NCI-H1694 treated with DMSO at 0.1 percent for 48 hours (cell line): ENCODE measurements at regions not wholly inside any gene's neighbourhood (a gene's known extent, or its start where the extent isn't known, plus 50 kb on each side); places are given as distances from the start of the nearest gene placed in this dataset.

Experiments used
- DNase-seq: peaks from one replicate; lab custom pipeline; 2025; lab: John Stamatoyannopoulos, UW

- no peak for DNase-seq
Measured at GRCh38 chr7:15751191-15751701, 64.8 kb upstream of the MEOX2 start.

DNA sequence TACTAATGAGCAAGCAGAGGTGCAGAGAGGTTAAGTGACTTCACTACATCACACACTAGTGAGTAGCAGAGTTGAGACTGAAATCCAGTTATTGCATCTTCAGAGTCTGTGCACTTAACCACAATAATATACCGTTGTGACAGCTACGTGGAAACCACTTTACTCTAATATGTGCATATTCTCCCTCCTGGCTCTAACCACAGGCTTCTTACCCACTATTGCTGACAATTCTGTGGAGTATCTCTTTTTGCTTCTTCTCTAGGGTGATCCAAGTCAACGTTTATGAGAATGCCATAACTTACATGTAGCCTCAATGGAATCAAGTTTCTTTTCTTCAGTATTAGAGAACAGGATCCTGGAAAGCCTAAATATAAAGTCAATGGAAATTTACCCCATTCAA lies 64.2 kb upstream of the MEOX2 start:
- DNase-seq, result no peak

GRCh38 chr7:15749631-15750030 lies 63.1 kb upstream of the MEOX2 start:
- DNase-seq, result no peak

GRCh38 chr7:15747712-15748111 lies 61.2 kb upstream of the MEOX2 start:
- no peak for DNase-seq

DNA sequence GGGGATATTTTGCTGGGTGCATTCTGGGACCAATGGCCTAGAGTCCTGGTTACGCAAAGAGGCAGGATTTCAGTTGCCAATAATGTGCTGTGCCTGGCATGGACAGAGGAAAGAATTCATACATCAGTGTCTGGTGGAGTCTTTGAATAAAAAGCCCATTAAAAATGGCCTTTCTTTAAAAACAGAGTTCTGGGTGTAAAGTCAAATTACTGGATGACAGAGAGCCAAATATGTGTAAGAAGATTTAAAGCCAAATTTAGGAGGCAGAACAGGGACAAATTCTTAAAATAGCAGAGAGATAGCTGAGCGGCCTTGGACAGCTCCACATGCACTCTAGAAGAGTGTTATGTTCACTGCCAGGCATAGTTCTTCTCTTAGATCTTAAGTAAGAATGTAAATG lies 60.8 kb upstream of the MEOX2 start:
- no peak for DNase-seq

GRCh38 chr7:15743926-15744480 lies 57.5 kb upstream of the MEOX2 start:
- no peak for DNase-seq

DNA sequence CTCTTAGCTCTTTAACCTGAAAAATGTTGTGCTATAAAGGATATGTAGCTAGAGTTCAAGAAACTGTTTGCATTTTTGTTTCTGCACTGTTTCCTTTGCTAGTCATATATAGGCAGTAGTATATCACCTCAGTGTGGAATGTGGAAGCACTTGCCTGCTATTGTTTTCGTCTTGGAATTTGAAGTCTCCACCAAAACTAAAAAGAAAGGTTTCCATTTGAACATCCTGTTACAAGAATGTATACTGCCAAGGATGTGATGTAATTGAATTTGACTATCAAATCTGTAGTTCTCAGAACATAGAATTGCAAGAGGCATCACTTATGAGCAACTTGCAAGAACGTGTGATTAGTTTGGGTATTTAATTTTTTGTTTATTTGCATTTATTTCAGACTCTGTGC lies 51.1 kb upstream of the MEOX2 start:
- DNase-seq, result no peak
